Hematopoietic multipotent progenitor cell treated with erythropoietin and hydrocortisone succinate and interleukin-3 and kit ligand, for 8 days (in vitro differentiated cells): ENCODE measurements at regions not wholly inside any gene's neighbourhood (a gene's known extent, or its start where the extent isn't known, plus 50 kb on each side); places are given as distances from the start of the nearest gene placed in this dataset.
"Not testable (repeated sequence)": the region's sequence is repeated elsewhere in the genome, so short reads cannot be mapped to it uniquely, and the experiment has no call there.

ENCODE experiments used
- DNase-seq: peaks from one replicate; pipeline ENCODE4 v3.0.0-alpha.2; 2015

DNA sequence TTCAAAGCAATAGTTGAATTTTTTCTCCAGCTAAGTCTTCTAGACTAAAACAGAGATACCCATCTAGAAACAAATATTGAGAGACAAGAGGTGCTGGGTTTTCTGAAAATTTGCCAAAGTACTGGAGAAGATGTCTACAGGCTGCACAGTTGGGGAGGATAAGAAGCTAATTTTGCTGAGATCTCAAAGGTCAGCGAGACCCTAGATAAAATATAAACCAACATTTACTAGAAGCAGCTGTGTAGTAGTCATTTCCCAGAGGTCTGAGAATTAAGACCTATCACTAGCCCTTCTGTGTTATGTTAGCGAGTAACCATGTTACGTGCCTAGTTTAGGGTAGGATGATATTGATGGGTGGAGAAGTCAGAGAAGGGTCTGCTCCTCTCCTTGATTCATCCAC, 208.5 kb upstream of the TNC start:
- no peak for DNase-seq

DNA sequence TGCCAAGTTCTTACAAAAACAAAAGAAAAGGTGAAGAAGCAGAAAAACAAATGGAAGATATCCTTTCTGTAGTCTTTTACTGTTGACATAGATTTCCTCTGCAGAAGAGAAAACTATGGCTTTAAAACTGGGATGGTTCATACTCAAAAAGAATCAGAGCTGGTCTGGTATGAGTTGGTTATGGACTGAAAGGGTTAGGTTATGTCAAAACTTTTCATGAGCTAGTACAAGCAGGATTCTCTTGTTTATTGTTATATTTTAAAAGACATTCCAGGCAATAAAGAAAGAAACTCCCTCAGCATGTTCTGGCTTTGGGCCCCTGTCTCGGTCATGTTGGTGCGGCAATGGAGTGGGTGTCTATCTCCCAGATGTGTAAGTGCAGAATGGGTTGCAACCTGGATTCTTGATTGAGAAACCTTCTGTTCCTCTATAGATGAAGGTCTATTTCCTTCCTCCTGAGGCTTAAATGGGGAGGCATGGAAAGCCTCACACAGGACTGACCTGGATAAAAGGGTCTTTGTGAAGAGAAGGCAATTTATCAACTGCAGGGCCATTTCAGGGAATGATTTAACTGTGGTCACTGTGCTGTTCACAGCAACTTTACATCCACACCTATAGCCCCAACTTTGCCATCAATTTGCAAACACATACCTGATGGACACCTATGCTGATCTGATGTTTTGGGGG, 209.6 kb upstream of the TNC start:
- no peak for DNase-seq

DNA sequence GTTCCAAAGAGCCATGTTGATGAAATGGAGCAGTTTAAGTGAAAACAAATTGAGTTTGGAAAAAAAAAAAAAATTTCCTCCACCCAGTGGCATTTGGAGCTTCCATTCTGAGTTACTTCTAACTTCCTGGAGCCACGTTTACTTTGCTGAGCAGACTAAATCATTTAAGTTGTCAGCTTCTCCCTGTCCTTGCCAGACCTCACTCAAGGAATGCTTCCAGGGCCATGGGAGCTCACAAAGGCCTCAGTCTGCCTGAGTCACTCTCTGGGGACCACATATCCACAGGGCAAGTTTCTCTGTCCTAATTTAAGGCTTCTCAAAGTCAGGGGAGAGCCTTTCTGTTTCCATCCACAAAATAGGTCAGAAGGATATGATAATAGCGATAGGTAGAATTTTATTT, 210.3 kb upstream of the TNC start:
- no peak for DNase-seq

DNA sequence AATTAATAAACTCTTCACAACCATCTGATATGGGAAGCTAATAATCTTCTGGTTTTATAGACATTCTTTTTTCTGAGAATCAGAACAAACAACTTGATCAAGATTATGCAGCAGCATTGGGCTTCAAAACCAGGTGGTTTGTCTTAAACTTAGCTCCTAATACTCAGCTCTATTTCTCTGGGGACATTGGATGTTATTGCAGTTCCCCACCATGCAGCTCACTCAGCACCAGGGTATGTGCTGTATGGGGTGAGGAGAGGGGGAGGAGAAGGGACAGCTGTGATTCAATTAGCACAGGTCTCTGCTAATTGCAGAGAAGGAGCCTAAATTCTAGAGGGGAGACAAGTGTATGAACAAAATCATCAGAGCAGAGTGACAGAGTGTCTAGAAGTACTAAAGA, 210.7 kb upstream of the TNC start:
- no peak for DNase-seq

DNA sequence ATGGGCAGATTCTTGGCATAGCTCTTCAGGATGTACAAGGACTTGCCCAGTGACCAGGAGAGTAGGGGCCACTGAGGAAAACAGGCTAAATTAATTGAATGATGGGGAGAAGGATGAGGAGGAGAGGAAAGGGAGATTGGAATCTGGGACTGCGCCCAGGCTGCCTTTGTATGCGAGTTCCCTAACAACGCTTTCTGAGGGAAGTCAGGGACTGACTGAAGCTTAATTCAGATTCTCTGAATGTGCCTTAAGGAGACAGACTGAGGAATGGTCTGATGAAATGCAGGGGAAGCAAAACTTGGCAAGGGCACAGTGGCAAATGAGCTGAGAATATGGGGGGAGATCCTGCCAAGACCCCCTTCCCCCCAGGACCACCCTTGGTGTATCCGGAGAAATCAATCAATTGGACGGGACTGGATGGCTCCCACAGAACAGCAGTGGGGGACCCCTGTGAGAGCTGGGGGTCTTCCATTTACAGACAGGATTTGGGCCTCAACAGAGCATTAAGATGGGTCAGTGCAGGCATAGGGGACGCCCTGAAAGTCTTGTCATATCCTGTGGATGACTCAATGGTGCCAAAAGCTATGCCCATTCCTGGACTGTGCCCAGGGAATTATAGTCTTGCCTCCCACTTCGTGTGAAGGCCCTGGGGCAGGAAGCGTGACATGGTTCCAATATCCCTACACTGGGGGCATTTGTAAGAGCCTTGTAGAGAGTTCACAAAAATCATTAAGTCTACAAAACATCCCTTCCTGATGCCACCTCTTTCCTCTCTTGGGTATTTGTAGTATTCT, 215.5 kb upstream of the TNC start:
- DNase-seq, result no peak

DNA sequence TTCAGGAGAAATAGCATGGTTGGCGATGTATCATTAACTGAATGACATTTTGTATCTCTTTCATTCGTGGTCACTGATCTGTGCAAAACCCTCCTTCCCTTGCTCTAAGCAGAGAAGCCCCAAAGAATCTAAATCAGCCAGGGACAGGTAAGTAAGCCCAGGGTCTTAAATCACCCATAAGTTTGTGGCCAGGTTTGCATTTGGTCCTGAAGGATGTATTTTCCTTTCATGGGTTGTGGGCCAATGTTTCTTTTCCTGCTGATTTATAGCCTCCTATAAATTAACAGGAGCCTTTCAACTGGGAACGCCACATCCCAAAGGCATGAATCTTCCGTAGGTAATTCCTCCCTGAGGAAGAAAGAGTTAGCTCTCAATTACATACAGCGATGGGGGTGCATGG, 217.5 kb upstream of the TNC start:
- no peak for DNase-seq

DNA sequence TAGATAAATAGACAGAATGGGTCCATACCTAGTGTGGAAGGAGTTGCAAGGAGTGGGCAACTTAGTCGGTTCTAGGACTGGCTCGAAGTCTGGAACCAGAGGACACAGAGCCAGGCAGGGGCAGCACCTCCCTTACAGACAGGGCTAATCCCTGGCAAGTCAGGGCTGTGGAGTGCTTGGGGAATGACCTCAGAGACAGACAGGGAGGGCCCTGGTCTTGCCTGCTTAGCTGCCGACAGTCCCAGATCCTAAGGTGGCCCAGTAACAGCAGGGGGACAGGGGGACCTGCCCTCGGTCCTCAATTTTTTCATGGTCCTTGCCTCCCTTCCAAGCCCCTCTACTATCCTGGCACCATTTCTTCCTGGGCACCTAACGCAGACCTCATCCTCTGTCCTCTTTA, 222.4 kb upstream of the TNC start:
- DNase-seq, result no peak

DNA sequence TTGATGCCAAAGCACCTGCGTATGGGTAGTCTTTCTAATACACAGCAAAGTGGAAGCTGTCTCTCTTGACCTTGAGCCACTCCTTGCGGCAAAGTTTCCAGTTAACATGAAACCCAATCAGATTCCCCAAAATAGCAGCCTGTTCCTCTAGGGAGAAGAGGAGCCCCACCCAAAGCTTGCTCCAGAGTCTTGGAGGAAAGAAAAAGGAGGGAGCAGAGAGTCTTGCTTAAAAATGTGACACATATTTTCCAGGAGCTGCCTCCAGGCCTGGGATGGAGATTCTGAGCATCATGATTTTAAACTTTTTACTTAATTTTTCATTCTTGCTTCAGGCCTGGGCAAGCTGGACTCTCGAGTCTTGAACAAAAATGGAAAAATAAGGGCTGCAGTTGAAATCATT, 223.5 kb upstream of the TNC start:
- DNase-seq, result no peak

DNA sequence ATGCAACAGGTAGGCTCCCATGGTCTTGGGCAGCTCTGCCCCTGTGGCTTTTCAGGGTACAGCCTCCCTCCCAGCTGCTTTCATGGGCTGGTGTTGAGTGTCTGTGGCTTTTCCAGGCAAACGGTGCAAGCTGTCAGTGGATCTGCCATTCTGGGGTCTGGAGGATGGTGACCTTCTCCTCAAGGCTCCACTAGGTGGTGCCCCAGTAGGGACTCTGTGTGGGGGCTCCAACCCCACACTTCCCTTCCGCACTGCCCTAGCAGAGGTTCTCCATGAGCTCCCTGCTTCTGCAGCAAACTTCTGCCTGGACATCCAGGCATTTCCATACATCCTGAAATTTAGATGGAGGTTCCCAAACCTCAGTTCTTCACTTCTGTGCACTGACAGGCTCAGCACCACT, 229.8 kb upstream of the TNC start:
- not testable (repeated sequence) for DNase-seq

DNA sequence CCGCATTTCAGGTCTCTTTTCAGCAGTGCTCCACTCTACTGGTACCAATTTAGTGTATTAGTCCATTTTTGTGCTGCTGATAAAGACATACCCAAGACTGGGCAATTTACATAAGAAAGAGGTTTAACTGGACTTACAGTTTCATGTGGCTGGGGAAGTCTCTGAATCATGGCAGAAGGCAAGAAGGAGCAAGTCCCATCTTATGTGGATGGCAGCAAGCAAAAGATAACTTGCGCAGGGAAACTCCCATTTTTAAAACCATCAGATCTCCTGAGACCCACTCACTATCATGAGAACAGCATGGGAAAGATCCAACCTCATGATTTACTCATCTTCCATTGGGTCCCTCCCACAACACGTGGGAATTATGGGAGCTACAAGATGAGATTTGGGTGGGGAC, 231.0 kb upstream of the TNC start:
- DNase-seq, result not testable (repeated sequence)

DNA sequence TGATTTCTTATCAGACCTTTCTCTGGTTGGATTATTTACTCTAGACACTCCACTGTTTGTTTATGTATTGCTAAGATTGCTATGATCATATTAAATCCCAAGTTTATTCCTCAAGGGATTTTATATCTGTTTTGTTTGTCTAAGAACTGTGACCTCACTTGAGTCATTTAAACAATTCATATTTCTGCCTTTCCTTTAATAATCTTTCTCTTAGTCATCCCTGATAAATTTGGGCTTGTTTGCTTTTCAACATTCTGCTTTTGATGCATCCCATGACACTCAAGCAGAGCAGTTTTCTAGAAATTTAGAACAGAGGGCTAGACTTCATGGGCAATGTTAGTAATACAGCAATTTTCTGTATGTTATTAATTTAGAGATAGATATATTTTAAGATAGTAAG, 231.6 kb upstream of the TNC start:
- no peak for DNase-seq

DNA sequence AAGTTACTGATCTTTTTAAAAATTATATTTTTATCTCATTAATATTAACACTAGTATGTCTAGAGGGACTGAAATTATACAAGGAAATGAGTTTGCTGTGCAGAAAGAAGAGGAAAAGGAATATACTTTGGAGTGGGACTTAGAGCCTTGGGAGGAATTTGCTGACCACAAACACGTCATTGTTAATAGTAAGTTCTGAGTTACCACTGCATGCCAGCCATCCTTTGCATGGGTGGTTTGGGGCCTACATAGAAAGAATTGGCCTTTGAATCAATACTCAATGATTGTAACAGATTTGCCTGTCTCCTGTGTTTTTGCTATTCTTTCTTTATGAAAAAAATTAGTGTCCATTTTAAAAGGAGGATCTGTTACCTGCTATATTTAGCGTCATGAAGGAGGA, 232.6 kb upstream of the TNC start:
- DNase-seq, result no peak

DNA sequence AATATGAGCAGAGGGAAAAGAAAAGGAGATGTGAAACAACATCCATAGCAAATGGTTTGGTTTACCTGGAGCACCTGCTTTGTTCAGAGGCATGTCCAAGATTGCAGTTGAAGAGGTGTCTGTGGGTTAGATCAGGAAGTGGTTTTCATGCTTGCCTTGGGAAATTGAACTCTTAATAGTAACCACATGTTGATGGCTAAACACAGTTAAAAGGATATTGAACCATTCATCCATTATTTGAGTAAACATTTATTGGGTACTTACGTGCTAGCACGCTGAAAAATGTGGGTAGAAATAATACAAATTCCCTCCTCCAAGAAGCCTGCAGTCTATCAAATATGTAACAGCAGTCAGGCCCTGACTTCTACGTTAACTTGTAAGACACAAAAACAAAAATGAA, 235.7 kb upstream of the TNC start:
- no peak for DNase-seq

DNA sequence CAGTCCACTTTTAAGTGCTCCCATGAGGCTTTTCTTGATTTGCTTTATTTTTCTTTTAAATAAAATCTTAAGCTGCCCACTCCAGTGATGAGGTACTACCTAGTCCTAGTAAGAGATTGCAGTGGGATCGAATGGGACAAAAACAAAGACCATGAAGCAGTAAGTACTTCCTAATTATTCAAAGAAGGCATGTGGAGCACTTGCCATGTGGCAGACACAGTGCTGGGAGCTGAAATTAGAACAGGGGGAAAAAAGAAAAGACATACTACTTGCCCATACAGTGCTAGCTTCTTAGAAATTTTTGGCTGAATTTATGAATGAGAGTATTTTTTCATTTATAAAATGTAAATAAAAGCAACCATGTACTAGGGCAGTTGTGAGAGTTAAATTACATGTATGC, 239.9 kb upstream of the TNC start:
- no peak for DNase-seq

DNA sequence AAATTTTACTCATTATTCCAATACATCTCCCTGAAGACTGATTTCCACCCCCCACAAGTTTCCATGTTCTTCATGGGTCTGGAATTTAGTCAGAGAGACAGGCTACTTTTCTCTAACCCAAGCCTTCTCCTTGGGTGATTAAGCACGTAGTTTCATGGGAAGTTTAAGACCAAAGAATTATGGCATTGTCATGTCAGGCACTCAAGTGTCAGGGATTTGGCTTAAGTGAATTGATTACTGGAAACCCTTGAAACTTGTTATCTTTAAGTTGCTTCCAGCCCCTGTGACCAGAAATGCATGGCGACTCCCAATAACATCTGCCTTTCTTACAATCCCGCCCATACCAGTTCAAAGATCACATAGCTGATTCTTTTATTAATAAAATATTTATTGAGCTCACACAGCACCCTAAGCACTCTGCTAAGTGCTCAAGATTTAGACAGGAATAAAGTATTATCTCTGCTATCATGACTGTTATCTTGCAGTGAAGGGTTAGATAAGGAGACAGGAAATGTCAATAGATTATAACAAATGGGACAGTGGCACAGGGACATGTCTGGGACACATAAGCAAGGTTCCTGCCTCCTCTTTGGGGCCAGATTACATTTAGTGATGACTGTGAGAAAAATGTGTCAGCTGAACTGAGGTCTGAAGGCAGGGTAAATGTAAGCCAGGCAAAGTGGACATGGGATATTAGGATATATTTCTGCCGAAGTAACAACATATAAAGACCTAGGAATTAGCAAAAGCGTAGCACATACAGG, 241.2 kb upstream of the TNC start:
- no peak for DNase-seq

DNA sequence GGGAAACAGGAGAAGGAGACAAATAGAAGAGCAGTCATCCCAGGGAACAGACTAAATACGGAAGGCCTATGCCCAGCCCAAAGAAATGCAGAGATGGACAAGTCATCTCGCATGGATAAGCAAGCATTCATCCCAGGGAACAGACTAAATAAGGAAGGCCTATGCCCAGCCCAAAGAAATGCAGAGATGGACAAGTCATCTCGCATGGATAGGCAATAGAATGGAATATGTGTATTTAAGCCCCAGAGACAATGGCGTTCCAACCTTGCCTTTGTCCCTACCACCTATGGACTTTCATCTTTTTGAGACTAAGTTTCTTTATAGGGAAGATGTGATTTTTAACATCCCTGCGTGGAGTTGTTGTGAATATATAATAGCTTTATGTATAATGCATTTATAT, 242.2 kb upstream of the TNC start:
- no peak for DNase-seq

DNA sequence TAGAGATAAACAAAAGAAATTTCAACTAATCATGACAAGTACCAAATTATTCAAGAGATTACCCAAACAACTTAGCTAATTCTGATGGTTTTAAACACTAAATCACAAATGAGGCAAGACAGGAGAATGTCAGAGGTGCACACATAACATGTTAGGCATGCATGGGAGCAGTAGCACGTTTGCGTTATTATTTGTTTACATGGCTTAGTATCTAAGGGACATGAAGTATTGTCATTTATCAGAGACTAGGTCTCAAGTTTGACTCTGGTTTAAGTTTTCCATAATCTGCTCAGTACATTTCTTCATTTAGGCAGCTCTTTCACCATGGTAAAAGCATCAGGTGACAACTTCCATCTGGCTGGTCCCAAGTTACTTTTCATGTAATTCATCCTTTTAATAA, 244.1 kb upstream of the TNC start:
- DNase-seq, result no peak

DNA sequence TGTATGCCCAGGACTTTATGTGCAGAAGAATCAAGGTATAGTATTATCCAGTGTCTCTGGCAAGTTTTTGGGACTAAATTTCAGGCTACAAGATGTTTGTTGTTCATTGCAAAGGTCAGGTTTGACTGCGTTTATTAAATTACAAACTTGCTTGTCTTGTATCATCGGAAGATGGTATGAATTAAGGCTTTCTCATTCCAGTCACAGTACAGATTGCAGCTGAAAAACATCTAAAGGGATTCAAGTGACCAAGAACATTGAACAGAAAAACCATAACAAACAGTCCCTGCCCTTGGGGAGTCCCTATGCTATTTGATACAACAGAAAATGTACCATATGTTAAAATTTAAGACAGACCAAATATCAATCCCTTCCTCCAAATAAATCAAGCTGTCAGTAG, 244.7 kb upstream of the TNC start:
- DNase-seq, result no peak

DNA sequence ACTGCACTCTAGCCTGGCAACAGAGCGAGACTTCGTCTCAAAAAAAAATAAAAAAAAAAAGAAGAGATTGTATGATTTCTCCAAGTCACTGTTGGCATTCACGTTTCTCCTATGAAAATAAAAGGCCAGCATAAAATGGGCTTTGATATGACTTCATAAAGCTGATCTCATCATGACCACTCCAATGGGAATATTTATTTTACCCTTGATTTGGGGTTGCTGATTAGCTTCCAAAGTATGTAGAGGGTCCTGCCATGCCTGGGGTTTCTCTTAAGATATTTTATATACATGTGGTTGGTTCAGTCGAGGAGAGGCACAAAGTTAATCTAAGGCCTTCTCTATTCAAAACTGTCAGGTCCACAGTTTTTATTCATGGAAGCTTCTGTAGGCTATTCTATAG, 247.0 kb upstream of the TNC start:
- no peak for DNase-seq

DNA sequence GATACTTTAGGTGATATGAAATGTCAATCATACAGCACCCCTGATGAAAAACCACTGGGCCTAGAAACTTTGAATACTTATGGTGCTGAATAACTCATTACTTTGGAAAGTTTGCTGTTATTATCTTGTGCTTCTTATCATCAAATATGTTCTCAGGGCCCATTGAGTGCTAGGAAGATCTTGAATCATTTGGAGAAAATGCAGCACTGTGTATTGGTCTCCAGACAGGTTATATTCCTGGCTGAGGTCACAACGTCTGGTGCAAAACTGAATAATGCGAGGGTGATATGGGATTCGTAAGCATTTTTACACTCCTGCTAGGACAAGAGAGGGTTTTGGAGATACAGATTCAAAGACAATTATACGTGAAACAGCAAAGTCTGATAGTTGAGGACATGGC, 249.4 kb upstream of the TNC start:
- no peak for DNase-seq

DNA sequence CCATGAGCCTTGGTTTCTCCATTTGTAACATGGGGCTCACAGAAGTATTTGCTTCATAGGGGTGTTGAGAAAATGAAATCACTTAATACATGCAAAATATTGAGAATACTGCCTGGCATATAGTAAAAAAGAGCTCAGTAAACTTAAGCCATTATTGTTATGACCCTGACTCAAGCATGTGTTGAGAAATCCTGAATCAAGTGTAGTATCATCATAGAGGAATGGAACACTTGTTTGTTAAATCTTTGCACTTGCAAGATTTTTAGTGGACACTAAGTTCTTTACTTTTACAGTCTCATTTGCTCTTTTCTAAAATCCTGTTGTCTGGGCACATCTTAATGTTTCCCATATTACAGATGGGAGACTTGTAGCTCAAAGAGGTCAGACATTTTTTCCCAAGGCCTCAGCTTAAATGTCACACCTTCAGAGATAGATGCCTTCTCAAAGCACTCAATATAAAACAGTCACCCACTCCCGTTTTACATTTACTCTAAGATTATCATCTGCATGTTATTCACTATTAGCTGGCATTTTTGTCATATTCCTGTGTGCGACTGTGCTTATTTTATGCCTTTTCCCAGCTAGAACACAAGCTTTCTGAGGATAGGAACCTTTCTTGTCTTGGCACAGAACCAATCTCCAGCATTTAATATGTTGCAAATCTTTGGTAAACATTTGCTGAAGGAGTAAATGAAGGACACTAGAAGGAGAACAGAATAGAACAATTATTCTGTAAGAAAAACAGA, 250.0 kb upstream of the TNC start:
- DNase-seq, result no peak

DNA sequence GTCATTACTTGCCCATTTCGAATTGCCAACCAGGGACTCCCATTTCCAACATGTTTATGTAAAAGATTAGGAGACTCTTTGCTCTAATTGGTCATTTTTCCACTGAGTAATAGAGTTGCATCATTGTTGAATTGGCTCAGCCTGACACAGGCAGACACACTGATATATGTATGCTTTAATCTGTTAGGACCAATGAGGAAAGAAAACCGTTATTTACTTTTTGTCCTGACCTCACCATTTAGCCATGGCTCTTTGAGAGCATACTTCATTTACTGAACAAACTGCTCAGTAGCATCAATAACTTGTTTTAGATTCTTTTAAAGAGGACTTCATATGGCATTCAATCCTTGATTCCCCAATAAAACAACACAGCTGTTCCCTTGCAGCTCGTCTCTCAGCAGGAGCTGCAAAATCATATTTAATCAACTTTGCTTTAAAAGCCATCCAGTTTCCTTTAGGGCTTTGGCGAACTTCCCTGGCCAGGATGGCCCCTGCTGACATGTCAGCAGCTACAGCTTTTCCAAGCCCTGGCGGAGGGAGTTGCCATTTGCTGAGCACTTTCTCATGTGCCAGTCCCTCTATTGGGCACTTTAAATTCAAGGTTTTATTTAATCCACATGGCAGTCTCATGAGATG, 251.5 kb upstream of the TNC start:
- no peak for DNase-seq
